ENCODE measurements at regions not wholly inside any gene's neighbourhood (a gene's known extent, or its start where the extent isn't known, plus 50 kb on each side); places are given as distances from the start of the nearest gene placed in this dataset.

GRCh38 chr10:4772202-4772570 lies 53.8 kb upstream of the AKR1E2 start:
- TF ChIP-seq, protein P1, sequence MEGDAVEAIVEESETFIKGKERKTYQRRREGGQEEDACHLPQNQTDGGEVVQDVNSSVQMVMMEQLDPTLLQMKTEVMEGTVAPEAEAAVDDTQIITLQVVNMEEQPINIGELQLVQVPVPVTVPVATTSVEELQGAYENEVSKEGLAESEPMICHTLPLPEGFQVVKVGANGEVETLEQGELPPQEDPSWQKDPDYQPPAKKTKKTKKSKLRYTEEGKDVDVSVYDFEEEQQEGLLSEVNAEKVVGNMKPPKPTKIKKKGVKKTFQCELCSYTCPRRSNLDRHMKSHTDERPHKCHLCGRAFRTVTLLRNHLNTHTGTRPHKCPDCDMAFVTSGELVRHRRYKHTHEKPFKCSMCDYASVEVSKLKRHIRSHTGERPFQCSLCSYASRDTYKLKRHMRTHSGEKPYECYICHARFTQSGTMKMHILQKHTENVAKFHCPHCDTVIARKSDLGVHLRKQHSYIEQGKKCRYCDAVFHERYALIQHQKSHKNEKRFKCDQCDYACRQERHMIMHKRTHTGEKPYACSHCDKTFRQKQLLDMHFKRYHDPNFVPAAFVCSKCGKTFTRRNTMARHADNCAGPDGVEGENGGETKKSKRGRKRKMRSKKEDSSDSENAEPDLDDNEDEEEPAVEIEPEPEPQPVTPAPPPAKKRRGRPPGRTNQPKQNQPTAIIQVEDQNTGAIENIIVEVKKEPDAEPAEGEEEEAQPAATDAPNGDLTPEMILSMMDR (IDR thresholded peaks at IDR 0.05) = no peak
- TF ChIP-seq EP300 (IDR thresholded peaks at IDR 0.05) (no peak), POLR2A (IDR thresholded peaks at IDR 0.05) (no peak)
